ENCODE measurements at regions not wholly inside any gene's neighbourhood (a gene's known extent, or its start where the extent isn't known, plus 50 kb on each side); places are given as distances from the start of the nearest gene placed in this dataset.

DNA sequence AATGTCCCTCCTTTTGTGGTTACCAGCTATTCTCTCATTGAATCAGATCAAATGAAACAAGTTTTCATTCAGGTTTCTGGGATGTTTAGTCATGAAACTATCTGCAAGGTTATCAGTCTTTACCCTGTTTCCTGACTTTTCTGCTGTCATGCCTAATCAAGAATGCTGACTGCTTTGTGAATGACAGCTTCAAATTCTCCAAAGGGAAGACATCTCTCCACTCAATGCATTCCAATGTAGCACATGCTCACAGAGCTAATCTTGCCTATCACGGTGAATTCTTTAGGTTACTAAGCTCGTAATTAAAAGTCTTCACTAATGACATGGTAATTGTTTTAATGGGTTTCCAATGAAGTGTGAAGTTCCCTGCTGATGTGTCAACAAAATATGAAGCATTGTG lies 1068.5 kb downstream of the PCDH7 start:
- CTCF ChIA-PET (ENCODE audit: partially characterized antibody): interaction anchor here (0.7 to 0.9 kb wide), 3 partner anchors 11 to 1019 kb away, joined by 3 to 4 read pairs (median 3); no protein-coding TSS in a partner anchor
- no peak overlapping the region for H3K18ac ChIP-seq (ENCODE audit: extremely low read depth, low read length)
- H2BK12ac ChIP-seq (ENCODE audit: low read depth, low read length): no peak overlapping the region
- H3K27me3 ChIP-seq (replicated peaks in 1 of 4; ENCODE audit: control insufficient read depth in 3 of 4, extremely low read depth in 1 of 4, insufficient read depth in 3 of 4, low read length in 3 of 4): no peaks in the 10 kb centered on the region
- H2AK5ac ChIP-seq (ENCODE audit: low read depth, low read length): no peak overlapping the region
- no peak overlapping the region for H3K4me2 ChIP-seq (ENCODE audit: insufficient read depth in 1 of 2, low read depth in 2 of 2, low read length in 2 of 2)
- H3K4me3 ChIP-seq (ENCODE audit: extremely low read depth in 1 of 4, insufficient read depth in 2 of 4, low read depth in 3 of 4, low read length in 4 of 4): no peak overlapping the region
- H3K14ac ChIP-seq (ENCODE audit: insufficient read length): no peak overlapping the region
- H2BK20ac ChIP-seq (ENCODE audit: low read length): no peak overlapping the region
- no peak overlapping the region for H2BK120ac ChIP-seq (replicated peaks; ENCODE audit: low read depth, low read length)
- WGBS, 2 experiments (ENCODE audit: extremely low coverage in 1 of 2, insufficient coverage in 1 of 2, insufficient read length in 1 of 2, insufficient replicate concordance in 2 of 2, low coverage in 1 of 2, low lambda C conversion rate in 2 of 2, missing lambda C conversion rate in 1 of 2): 79% methylated on average over 2 of the region's 2 CpGs; no CpG with 5 or more reads in 1 of the 2 experiments
- H3K56ac ChIP-seq (replicated peaks; ENCODE audit: insufficient read length, low read depth, low read length): no peak overlapping the region
- H2AFZ ChIP-seq (ENCODE audit: low read length): no peak overlapping the region; the same call in 1 of the 2 replicates
- H3K79me1 ChIP-seq (ENCODE audit: low read depth, low read length): no peaks in the 10 kb centered on the region
- H4K8ac ChIP-seq (ENCODE audit: extremely low read depth, insufficient read depth, low read length): no peak overlapping the region
- H3K4me1 ChIP-seq (replicated peaks in 1 of 4; ENCODE audit: control insufficient read depth in 3 of 4, insufficient read depth in 4 of 4, low read length in 3 of 4): no peaks in the 10 kb centered on the region
- POLR2A ChIA-PET (ENCODE audit: partially characterized antibody): no interaction called here
- no peak for DNase-seq (ENCODE audit: low read depth in 1 of 2, low spot score in 2 of 2)
- H2BK15ac ChIP-seq (ENCODE audit: low read length): no peak overlapping the region
- H3K23me2 ChIP-seq (ENCODE audit: low read depth, low read length): no peaks in the 10 kb centered on the region
- no peaks in the 10 kb centered on the region for H3K36me3 ChIP-seq (ENCODE audit: control insufficient read depth in 2 of 4, insufficient read depth in 4 of 4, low read length in 3 of 4)
- no peaks in the 10 kb centered on the region for H3K9me3 ChIP-seq (ENCODE audit: insufficient read depth in 2 of 2, low read depth in 1 of 2, low read length in 1 of 2)
- H3K23ac ChIP-seq (ENCODE audit: insufficient read length): no peak overlapping the region
- no peaks in the 10 kb centered on the region for H3K79me2 ChIP-seq (ENCODE audit: control insufficient read depth in 1 of 2, insufficient read depth in 2 of 2, low read length in 2 of 2)
- FAIRE-seq: peak; percentile 36
- no peak overlapping the region for H4K5ac ChIP-seq (ENCODE audit: insufficient read length, low read depth, low read length)
- no peak overlapping the region for H2BK5ac ChIP-seq (ENCODE audit: low read depth, low read length)
- no peak overlapping the region for H3K9ac ChIP-seq (replicated peaks in 1 of 4; ENCODE audit: extremely low read depth in 1 of 4, low read depth in 3 of 4, low read length in 3 of 4)
- no peak overlapping the region for H4K91ac ChIP-seq (replicated peaks; ENCODE audit: insufficient read length, low read length)
- no peak overlapping the region for H3K27ac ChIP-seq (ENCODE audit: low read depth, low read length)
- no peak overlapping the region for H3K4ac ChIP-seq (replicated peaks; ENCODE audit: insufficient read length, low read depth, low read length)
- H4K20me1 ChIP-seq (replicated peaks in 1 of 2; ENCODE audit: control insufficient read depth in 1 of 2, insufficient read depth in 2 of 2, low read length in 2 of 2): no peaks in the 10 kb centered on the region
- TF ChIP-seq SAP30 (IDR thresholded peaks at IDR 0.05; ENCODE audit: insufficient read depth, insufficient replicate concordance, low read length) (no peak), CHD2 (IDR thresholded peaks at IDR 0.05; ENCODE audit: low read length) (no peak), MAX (IDR thresholded peaks at IDR 0.05) (no peak), E2F6 (IDR thresholded peaks at IDR 0.05) (no peak), CTBP2 (IDR thresholded peaks at IDR 0.05; ENCODE audit: borderline replicate concordance, insufficient read depth, insufficient read length, low read length) (no peak), RXRA (IDR thresholded peaks at IDR 0.05; ENCODE audit: insufficient read depth, low read depth, low read length) (no peak), BRCA1 (IDR thresholded peaks at IDR 0.05; ENCODE audit: low read depth, low read length) (no peak)
